ENCODE measurements at regions not wholly inside any gene's neighbourhood (a gene's known extent, or its start where the extent isn't known, plus 50 kb on each side); places are given as distances from the start of the nearest gene placed in this dataset.

DNA sequence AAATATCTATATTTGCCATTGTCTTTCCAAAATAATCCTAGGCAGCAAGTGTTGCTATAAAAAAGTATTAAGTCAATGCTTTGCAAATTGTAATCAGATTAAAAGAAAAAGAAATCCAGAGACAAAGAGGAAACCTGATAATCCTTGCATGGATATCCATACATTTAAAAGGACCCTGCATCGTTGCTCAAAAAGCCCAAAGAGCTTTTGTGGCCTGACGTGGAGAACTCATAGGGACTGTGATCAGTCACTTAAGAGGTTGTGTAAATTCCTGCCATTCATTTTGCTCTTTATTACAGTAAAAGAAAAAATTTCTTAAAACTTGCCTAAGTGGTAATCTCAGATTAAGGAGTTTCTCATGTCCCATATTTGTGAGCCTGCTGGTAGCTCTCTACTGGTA is 392.6 kb downstream of the C12orf75 start:
- TF ChIP-seq, protein P1, sequence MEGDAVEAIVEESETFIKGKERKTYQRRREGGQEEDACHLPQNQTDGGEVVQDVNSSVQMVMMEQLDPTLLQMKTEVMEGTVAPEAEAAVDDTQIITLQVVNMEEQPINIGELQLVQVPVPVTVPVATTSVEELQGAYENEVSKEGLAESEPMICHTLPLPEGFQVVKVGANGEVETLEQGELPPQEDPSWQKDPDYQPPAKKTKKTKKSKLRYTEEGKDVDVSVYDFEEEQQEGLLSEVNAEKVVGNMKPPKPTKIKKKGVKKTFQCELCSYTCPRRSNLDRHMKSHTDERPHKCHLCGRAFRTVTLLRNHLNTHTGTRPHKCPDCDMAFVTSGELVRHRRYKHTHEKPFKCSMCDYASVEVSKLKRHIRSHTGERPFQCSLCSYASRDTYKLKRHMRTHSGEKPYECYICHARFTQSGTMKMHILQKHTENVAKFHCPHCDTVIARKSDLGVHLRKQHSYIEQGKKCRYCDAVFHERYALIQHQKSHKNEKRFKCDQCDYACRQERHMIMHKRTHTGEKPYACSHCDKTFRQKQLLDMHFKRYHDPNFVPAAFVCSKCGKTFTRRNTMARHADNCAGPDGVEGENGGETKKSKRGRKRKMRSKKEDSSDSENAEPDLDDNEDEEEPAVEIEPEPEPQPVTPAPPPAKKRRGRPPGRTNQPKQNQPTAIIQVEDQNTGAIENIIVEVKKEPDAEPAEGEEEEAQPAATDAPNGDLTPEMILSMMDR (conservative IDR thresholded peaks at IDR 0.05; ENCODE audit: low read depth, low read length) = no peak
- no peak for DNase-seq (ENCODE audit: low read depth)
- H3K4me3 ChIP-seq (ENCODE audit: low read depth, low read length) = no peak overlapping the region

DNA sequence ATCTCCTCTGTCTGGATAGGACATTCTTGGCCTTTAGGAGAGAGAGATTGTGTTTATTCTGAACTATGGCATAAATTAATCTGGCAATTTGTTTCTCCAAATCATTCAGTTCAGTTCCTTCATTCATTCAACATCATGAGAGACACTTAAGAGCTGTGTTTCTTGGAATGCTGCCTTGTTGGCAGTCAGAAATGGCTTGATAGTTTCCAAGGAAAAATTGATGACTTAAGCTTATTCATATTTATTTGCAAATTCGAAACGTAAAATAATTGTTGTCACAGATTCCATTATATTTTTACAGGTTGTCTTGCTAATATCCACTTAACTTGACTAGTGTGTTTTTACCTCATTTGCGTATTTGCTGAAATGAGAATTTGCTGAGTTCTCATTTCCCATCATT is 393.0 kb downstream of the C12orf75 start:
- H3K4me3 ChIP-seq (ENCODE audit: low read depth, low read length) = no peak overlapping the region
- DNase-seq (ENCODE audit: low read depth) = no peak
- TF ChIP-seq, protein P1 (conservative IDR thresholded peaks at IDR 0.05; ENCODE audit: low read depth, low read length) = no peak

DNA sequence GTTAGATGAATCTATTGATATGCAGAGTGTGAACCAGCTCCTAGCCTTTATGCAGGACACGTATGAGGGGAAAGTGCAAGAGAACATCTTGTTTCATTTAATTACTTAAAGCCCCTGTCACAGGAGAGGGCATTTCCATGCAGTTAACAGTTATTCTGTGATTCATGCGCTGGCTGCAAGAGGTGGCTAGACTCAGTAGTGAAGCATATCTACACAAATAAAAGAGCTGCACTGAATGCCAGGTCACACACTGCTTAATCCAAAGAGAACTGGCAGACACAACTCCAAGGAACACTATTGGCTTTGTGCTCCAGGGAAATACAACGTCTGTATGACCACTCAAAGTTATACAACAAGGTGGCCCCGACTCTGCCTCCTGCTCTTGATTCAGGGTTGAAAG is 394.1 kb downstream of the C12orf75 start:
- H3K4me3 ChIP-seq (ENCODE audit: low read depth, low read length) = no peak overlapping the region
- TF ChIP-seq, protein P1 (conservative IDR thresholded peaks at IDR 0.05; ENCODE audit: low read depth, low read length) = no peak
- no peak for DNase-seq (ENCODE audit: low read depth)

DNA sequence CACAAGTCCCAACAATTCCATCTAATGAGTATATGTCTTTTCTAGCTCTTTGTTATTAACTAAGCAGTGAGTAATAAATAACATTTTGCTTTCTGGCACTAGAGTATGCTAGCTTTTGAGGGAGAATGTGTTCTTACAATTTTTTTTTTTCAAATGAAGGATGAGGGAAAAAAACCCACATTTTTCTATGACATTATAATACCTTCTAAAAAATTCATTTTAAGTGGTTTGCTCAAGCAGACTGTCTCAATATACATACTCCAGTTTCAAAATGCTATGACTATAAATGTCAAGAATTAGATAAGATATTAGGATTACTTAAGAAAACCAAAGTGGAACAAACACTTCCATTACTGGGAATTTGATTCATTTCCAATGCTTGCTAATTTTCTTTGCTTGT is 394.6 kb downstream of the C12orf75 start:
- no peak for DNase-seq (ENCODE audit: low read depth)
- TF ChIP-seq, protein P1 (conservative IDR thresholded peaks at IDR 0.05; ENCODE audit: low read depth, low read length) = no peak
- H3K4me3 ChIP-seq (ENCODE audit: low read depth, low read length) = no peak overlapping the region

DNA sequence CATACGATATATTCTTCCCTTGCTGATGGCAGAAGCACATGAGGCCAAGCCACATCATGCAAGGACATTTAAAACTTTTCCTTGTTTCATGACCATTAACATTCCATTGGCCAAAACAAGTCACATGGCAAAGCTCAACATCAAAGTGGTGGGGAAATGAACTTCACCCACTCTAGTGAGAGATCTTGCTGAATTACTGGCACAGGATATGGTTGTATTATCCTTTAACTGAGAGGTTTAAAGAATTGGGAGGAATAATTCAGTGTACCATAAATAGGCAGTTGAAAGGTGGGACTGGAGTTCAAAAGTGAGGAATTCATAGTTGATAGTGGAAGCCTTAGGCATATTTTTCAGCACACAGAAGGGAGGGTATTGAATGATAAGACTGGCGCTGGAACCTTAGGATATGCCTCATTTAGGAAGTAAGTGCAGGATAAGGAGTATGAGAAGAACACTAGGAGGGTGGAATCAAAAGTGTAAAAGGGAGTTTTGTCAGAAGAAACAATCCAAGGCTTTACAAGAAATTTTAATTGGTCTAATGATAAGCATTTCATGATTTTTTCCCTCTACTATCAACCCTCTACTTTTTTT is 398.8 kb downstream of the C12orf75 start:
- DNase-seq (ENCODE audit: low read depth) = no peak
- H3K4me3 ChIP-seq (ENCODE audit: low read depth, low read length) = no peak overlapping the region
- TF ChIP-seq, protein P1 (conservative IDR thresholded peaks at IDR 0.05; ENCODE audit: low read depth, low read length) = no peak

DNA sequence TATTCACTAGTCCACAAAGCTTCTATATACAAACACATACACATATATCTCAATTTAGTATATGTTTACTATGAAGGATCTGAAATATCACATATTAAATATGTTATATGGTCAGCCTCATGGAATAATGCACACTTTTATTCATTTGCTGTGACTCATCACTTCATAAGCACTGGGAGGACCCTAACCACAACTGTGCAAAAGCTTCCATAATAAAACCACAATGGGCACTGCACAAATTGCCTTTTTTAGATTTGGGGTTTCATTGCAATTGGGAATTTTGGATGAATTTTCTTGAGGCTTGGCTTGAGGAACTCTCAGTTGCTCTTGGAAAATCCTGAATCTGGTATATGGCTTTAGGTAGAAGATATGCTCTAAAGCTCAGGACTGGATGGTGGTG is 399.4 kb downstream of the C12orf75 start:
- TF ChIP-seq, protein P1 (conservative IDR thresholded peaks at IDR 0.05; ENCODE audit: low read depth, low read length) = no peak
- no peak for DNase-seq (ENCODE audit: low read depth)
- no peak overlapping the region for H3K4me3 ChIP-seq (ENCODE audit: low read depth, low read length)

DNA sequence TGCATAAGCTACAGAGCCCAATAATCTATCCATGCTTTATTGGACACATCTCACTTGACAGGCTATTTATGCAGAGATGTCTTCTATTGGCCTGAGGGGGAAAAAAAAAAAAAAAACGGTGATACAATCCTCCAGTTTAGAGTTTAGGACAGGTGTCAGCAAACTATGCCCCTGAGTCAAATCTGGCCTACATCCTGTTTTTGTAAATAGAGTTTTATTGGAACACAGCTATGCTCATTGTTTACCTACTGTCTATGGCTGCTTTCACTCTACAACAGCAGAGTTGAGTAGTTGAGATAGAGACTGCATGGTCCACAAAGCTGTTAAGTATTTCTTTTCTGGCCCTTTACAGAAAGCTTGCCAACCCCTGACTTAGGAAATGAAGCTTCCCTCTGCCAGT is 403.1 kb downstream of the C12orf75 start:
- no peak for DNase-seq (ENCODE audit: low read depth)
- TF ChIP-seq, protein P1 (conservative IDR thresholded peaks at IDR 0.05; ENCODE audit: low read depth, low read length) = no peak
- H3K4me3 ChIP-seq (ENCODE audit: low read depth, low read length) = no peak overlapping the region
